ENCODE measurements at regions not wholly inside any gene's neighbourhood (a gene's known extent, or its start where the extent isn't known, plus 50 kb on each side); places are given as distances from the start of the nearest gene placed in this dataset.

GRCh38 chr6:139659196-139659595 lies 284.7 kb upstream of the CITED2 start:
- H3K27me3 ChIP-seq (replicated peaks; ENCODE audit: insufficient read depth, low read length), result no peaks in the 10 kb centered on the region
- TF ChIP-seq CTCF (IDR thresholded peaks at IDR 0.05; ENCODE audit: low read length) (no peak), EZH2phosphoT487 (IDR thresholded peaks at IDR 0.05; ENCODE audit: low read length) (no peak), EZH2 (optimal IDR thresholded peaks at IDR 0.05; ENCODE audit: low read depth, low read length) (no peak)
- no peaks in the 10 kb centered on the region for H3K36me3 ChIP-seq (replicated peaks; ENCODE audit: insufficient read depth, low read length)
- no peak overlapping the region for H3K4me2 ChIP-seq (ENCODE audit: low read depth, low read length)
- H3K4me3 ChIP-seq (ENCODE audit: low read length), result no peak overlapping the region
- no peak for DNase-seq
- no peaks in the 10 kb centered on the region for H4K20me1 ChIP-seq (ENCODE audit: insufficient read depth, low read length)
- no peaks in the 10 kb centered on the region for H3K9me3 ChIP-seq (replicated peaks; ENCODE audit: insufficient read depth, low read length)
- no peak overlapping the region for H3K9ac ChIP-seq (ENCODE audit: low read length)
- H3K27ac ChIP-seq (ENCODE audit: low read length), result no peak overlapping the region
- H3K79me2 ChIP-seq (ENCODE audit: low read length), result no peaks in the 10 kb centered on the region
- H3K9me2 ChIP-seq (replicated peaks; ENCODE audit: insufficient read depth, low read length), result no peaks in the 10 kb centered on the region
- H3K4me1 ChIP-seq (ENCODE audit: low read length), result no peaks in the 10 kb centered on the region
- H2AFZ ChIP-seq (ENCODE audit: low read length), result no peak overlapping the region
- H3F3A ChIP-seq (ENCODE audit: insufficient read depth, low read length), result no peaks in the 10 kb centered on the region

- Histone ChIP-seq H3F3A (ENCODE audit: insufficient read depth, low read length) (no peaks in the 10 kb centered on the region), H3K9me3 (replicated peaks; ENCODE audit: insufficient read depth, low read length) (no peaks in the 10 kb centered on the region), H3K79me2 (ENCODE audit: low read length) (no peaks in the 10 kb centered on the region), H3K4me2 (ENCODE audit: low read depth, low read length) (no peak overlapping the region), H3K27ac (ENCODE audit: low read length) (no peak overlapping the region), H3K27me3 (replicated peaks; ENCODE audit: insufficient read depth, low read length) (no peaks in the 10 kb centered on the region), H4K20me1 (ENCODE audit: insufficient read depth, low read length) (no peaks in the 10 kb centered on the region), H3K4me1 (ENCODE audit: low read length) (no peaks in the 10 kb centered on the region), H3K9ac (ENCODE audit: low read length) (no peak overlapping the region), H3K9me2 (replicated peaks; ENCODE audit: insufficient read depth, low read length) (no peaks in the 10 kb centered on the region), H3K4me3 (ENCODE audit: low read length) (no peak overlapping the region), H2AFZ (ENCODE audit: low read length) (no peak overlapping the region), H3K36me3 (replicated peaks; ENCODE audit: insufficient read depth, low read length) (no peaks in the 10 kb centered on the region)
- DNase-seq, result no peak
- no peak for TF ChIP-seq EZH2 (optimal IDR thresholded peaks at IDR 0.05; ENCODE audit: low read depth, low read length)
- no peak for TF ChIP-seq EZH2phosphoT487 (IDR thresholded peaks at IDR 0.05; ENCODE audit: low read length)
- TF ChIP-seq CTCF (IDR thresholded peaks at IDR 0.05; ENCODE audit: low read length), result no peak
Measured at GRCh38 chr6:139657119-139657518, 282.7 kb upstream of the CITED2 start.

- H3K4me2 ChIP-seq (ENCODE audit: low read depth, low read length), result no peak overlapping the region
- H3K36me3 ChIP-seq (replicated peaks; ENCODE audit: insufficient read depth, low read length), result no peaks in the 10 kb centered on the region
- no peak for DNase-seq
- H3F3A ChIP-seq (ENCODE audit: insufficient read depth, low read length), result no peaks in the 10 kb centered on the region
- no peak overlapping the region for H3K4me3 ChIP-seq (ENCODE audit: low read length)
- no peak overlapping the region for H2AFZ ChIP-seq (ENCODE audit: low read length)
- H3K9me3 ChIP-seq (replicated peaks; ENCODE audit: insufficient read depth, low read length), result no peaks in the 10 kb centered on the region
- no peaks in the 10 kb centered on the region for H3K9me2 ChIP-seq (replicated peaks; ENCODE audit: insufficient read depth, low read length)
- H3K27ac ChIP-seq (ENCODE audit: low read length), result no peak overlapping the region
- no peaks in the 10 kb centered on the region for H3K79me2 ChIP-seq (ENCODE audit: low read length)
- H3K9ac ChIP-seq (ENCODE audit: low read length), result no peak overlapping the region
- TF ChIP-seq EZH2phosphoT487 (IDR thresholded peaks at IDR 0.05; ENCODE audit: low read length) (no peak), EZH2 (optimal IDR thresholded peaks at IDR 0.05; ENCODE audit: low read depth, low read length) (no peak), CTCF (IDR thresholded peaks at IDR 0.05; ENCODE audit: low read length) (no peak)
- H3K27me3 ChIP-seq (replicated peaks; ENCODE audit: insufficient read depth, low read length), result no peaks in the 10 kb centered on the region
- no peaks in the 10 kb centered on the region for H4K20me1 ChIP-seq (ENCODE audit: insufficient read depth, low read length)
- H3K4me1 ChIP-seq (ENCODE audit: low read length), result no peaks in the 10 kb centered on the region
Measured at GRCh38 chr6:139655783-139656705, 281.6 kb upstream of the CITED2 start.
